H1 (cell line): ENCODE measurements at regions not wholly inside any gene's neighbourhood (a gene's known extent, or its start where the extent isn't known, plus 50 kb on each side); places are given as distances from the start of the nearest gene placed in this dataset.
A peak's percentile ranks its signal among the peaks of the same experiment; 100 is the strongest.

ENCODE experiments used
- CTCF ChIA-PET: fragments of 300-600 bp; sonication (Branson Sonifier 250); formaldehyde crosslinking; loops from one replicate; lab custom pipeline; 2021; ENCODE audit not compliant: partially characterized antibody; lab: Charles Lee
- POLR2A ChIA-PET: fragments of 300-600 bp; sonication (Branson Sonifier 250); formaldehyde crosslinking; loops from one replicate; lab custom pipeline; 2021; ENCODE audit warnings: inconsistent platforms; ENCODE audit not compliant: partially characterized antibody; lab: Charles Lee
- DNase-seq, 2 experiments: peaks; one replicate each; pipeline versions ENCODE4 v3.0.0 to v3.0.0-alpha.2; 2010 to 2022; ENCODE audit warnings: low spot score in 2 of 2, low read depth in 1 of 2, mixed read lengths in 1 of 2
- FAIRE-seq: peaks from 2 replicates; lab custom pipeline; 2011; peaks lifted over from hg19 to GRCh38; lab: Jason Lieb, UNC
- H2AFZ ChIP-seq: 2 replicates; pipeline ENCODE4 v1.8.1; 2012; ENCODE audit warnings: low read length, inconsistent platforms
- H2AK5ac ChIP-seq: 2 replicates; pipeline ENCODE4 v1.6.1; 2013; ENCODE audit warnings: low read depth, low read length
- H2BK120ac ChIP-seq: replicated peaks from 2 replicates; pipeline ENCODE3; 2013; ENCODE audit warnings: low read depth, low read length, inconsistent platforms
- H2BK12ac ChIP-seq: 2 replicates; pipeline ENCODE4 v1.6.1; 2013; ENCODE audit warnings: low read depth, low read length
- H2BK15ac ChIP-seq: 2 replicates; pipeline ENCODE4 v1.6.1; 2013; ENCODE audit warnings: low read length
- H2BK20ac ChIP-seq: 2 replicates; pipeline ENCODE4 v1.6.1; 2013; ENCODE audit warnings: low read length
- H2BK5ac ChIP-seq: 2 replicates; pipeline ENCODE4 v1.6.1; 2013; ENCODE audit warnings: low read depth, low read length
- H3K14ac ChIP-seq: 2 replicates; pipeline ENCODE4 v1.6.1; 2013; ENCODE audit warnings: inconsistent platforms; ENCODE audit not compliant: insufficient read length
- H3K18ac ChIP-seq: 2 replicates; pipeline ENCODE4 v1.6.1; 2013; ENCODE audit warnings: low read length; ENCODE audit errors: extremely low read depth
- H3K23ac ChIP-seq: 2 replicates; pipeline ENCODE4 v1.6.1; 2013; ENCODE audit warnings: inconsistent platforms; ENCODE audit not compliant: insufficient read length
- H3K23me2 ChIP-seq: 2 replicates; pipeline ENCODE4 v1.6.1; 2013; ENCODE audit warnings: low read depth, low read length
- H3K27ac ChIP-seq: 2 replicates; pipeline ENCODE4 v1.6.1; 2011; ENCODE audit warnings: low read depth, low read length, inconsistent platforms
- H3K27me3 ChIP-seq, 4 experiments: replicated peaks in 1 of 4; 1 replicate in 1 of 4; 2 replicates in 3 of 4; pipeline versions ENCODE4 v1.6.1 to v1.8.1; 2011 to 2013; ENCODE audit warnings: low read length in 3 of 4, mild to moderate bottlenecking in 3 of 4, inconsistent platforms in 2 of 4, mixed read lengths in 2 of 4, moderate library complexity in 1 of 4; ENCODE audit not compliant: control insufficient read depth in 3 of 4, insufficient read depth in 3 of 4; ENCODE audit errors: extremely low read depth in 1 of 4
- H3K36me3 ChIP-seq, 4 experiments: 2 replicates each; pipeline versions ENCODE4 v1.6.1 to v1.8.1; 2011 to 2013; ENCODE audit warnings: mild to moderate bottlenecking in 4 of 4, low read length in 3 of 4, moderate library complexity in 2 of 4, control low read depth in 1 of 4, inconsistent platforms in 1 of 4; ENCODE audit not compliant: insufficient read depth in 4 of 4, control insufficient read depth in 2 of 4
- H3K4ac ChIP-seq: replicated peaks from 2 replicates; pipeline ENCODE3; 2013; ENCODE audit warnings: low read length, low read depth, mixed read lengths, inconsistent platforms; ENCODE audit not compliant: insufficient read length
- H3K4me1 ChIP-seq, 4 experiments: replicated peaks in 1 of 4; 1 replicate in 1 of 4; 2 replicates in 3 of 4; pipeline versions ENCODE4 v1.6.1 to v1.8.1; 2011 to 2013; ENCODE audit warnings: low read length in 3 of 4, inconsistent platforms in 2 of 4, mixed read lengths in 1 of 4; ENCODE audit not compliant: insufficient read depth in 4 of 4, control insufficient read depth in 3 of 4
- H3K4me2 ChIP-seq, 2 experiments: 2 replicates each; pipeline versions ENCODE4 v1.6.1 to v1.8.1; 2011 to 2013; ENCODE audit warnings: low read depth in 2 of 2, low read length in 2 of 2, control low read depth in 1 of 2, inconsistent platforms in 1 of 2, mild to moderate bottlenecking in 1 of 2; ENCODE audit not compliant: insufficient read depth in 1 of 2
- H3K4me3 ChIP-seq, 4 experiments: fragments of 200-600, 300-600 bp in 1 of 4; sonication (generic), shearing (Covaris generic), sonication (Bioruptor Twin) in 1 of 4; 2 replicates each; pipeline versions ENCODE4 v1.5.1 to v1.8.1; 2011 to 2016; ENCODE audit warnings: low read length in 4 of 4, low read depth in 3 of 4, control low read depth in 2 of 4, inconsistent platforms in 2 of 4, mild to moderate bottlenecking in 2 of 4, mixed read lengths in 1 of 4, moderate library complexity in 1 of 4; ENCODE audit not compliant: insufficient read depth in 2 of 4; ENCODE audit errors: extremely low read depth in 1 of 4
- H3K56ac ChIP-seq: replicated peaks from 2 replicates; pipeline ENCODE3; 2013; ENCODE audit warnings: low read depth, mild to moderate bottlenecking, mixed read lengths, low read length, inconsistent platforms; ENCODE audit not compliant: insufficient read length
- H3K79me1 ChIP-seq: 2 replicates; pipeline ENCODE4 v1.6.1; 2013; ENCODE audit warnings: low read depth, low read length, control low read depth
- H3K79me2 ChIP-seq, 2 experiments: 2 replicates each; pipeline versions ENCODE4 v1.6.1 to v1.8.1; 2012 to 2013; ENCODE audit warnings: low read length in 2 of 2, mild to moderate bottlenecking in 2 of 2, inconsistent platforms in 1 of 2; ENCODE audit not compliant: insufficient read depth in 2 of 2, control insufficient read depth in 1 of 2
- H3K9ac ChIP-seq, 4 experiments: replicated peaks in 1 of 4; 1 replicate in 1 of 4; 2 replicates in 3 of 4; pipeline versions ENCODE4 v1.6.1 to v1.8.1; 2011 to 2013; ENCODE audit warnings: low read depth in 3 of 4, low read length in 3 of 4, control low read depth in 2 of 4, mild to moderate bottlenecking in 2 of 4, moderate library complexity in 2 of 4, inconsistent platforms in 1 of 4; ENCODE audit errors: extremely low read depth in 1 of 4
- H3K9me3 ChIP-seq, 2 experiments: 2 replicates each; pipeline versions ENCODE4 v1.6.1 to v1.8.1; 2012 to 2013; ENCODE audit warnings: mild to moderate bottlenecking in 2 of 2, moderate library complexity in 2 of 2, control low read depth in 1 of 2, inconsistent platforms in 1 of 2, low read depth in 1 of 2, low read length in 1 of 2, mixed read lengths in 1 of 2; ENCODE audit not compliant: insufficient read depth in 2 of 2
- H4K20me1 ChIP-seq, 2 experiments: replicated peaks in 1 of 2; 2 replicates each; pipeline versions ENCODE3 to v1.8.1; 2011 to 2013; ENCODE audit warnings: inconsistent platforms in 2 of 2, low read length in 2 of 2, mild to moderate bottlenecking in 1 of 2; ENCODE audit not compliant: insufficient read depth in 2 of 2, control insufficient read depth in 1 of 2
- H4K5ac ChIP-seq: 2 replicates; pipeline ENCODE4 v1.6.1; 2013; ENCODE audit warnings: low read length, low read depth, mixed read lengths, inconsistent platforms; ENCODE audit not compliant: insufficient read length
- H4K8ac ChIP-seq: 2 replicates; pipeline ENCODE4 v1.8.0; 2013; ENCODE audit warnings: mild to moderate bottlenecking, moderate library complexity, low read length, inconsistent platforms; ENCODE audit not compliant: insufficient read depth; ENCODE audit errors: extremely low read depth
- H4K91ac ChIP-seq: replicated peaks from 2 replicates; pipeline ENCODE3; 2013; ENCODE audit warnings: low read length, mixed read lengths, inconsistent platforms; ENCODE audit not compliant: insufficient read length
- ASH2L ChIP-seq: fragments of 200-600, 300-600 bp; sonication (generic); IDR thresholded peaks from one replicate; pipeline ENCODE4 v1.7.1; 2017; ENCODE audit warnings: low read length
- EZH2 ChIP-seq: fragments of 200-600 bp; sonication (generic); IDR thresholded peaks from 2 replicates; pipeline ENCODE4 v1.7.1; 2012; ENCODE audit warnings: low read depth, mild to moderate bottlenecking, moderate library complexity, low read length, inconsistent platforms; ENCODE audit not compliant: severe bottlenecking
- GABPA ChIP-seq: IDR thresholded peaks from 2 replicates; pipeline ENCODE4 v1.6.1; 2011; ENCODE audit warnings: mild to moderate bottlenecking, low read length, moderate library complexity, borderline replicate concordance; ENCODE audit not compliant: insufficient read depth
- TAF7 ChIP-seq: optimal IDR thresholded peaks from 2 replicates; pipeline ENCODE3; 2011; ENCODE audit warnings: low read depth, mild to moderate bottlenecking, inconsistent platforms, low read length, moderate library complexity, borderline replicate concordance
- USF2 ChIP-seq: IDR thresholded peaks from 2 replicates; pipeline ENCODE4 v1.6.1; 2011; ENCODE audit warnings: low read length, improper control_type of control experiment
- WGBS, 2 experiments: shearing (Covaris generic) in 1 of 2; methylation state at CpG; one replicate each; pipeline versions ENCODE4 v1.1.6 to v1.1.7; 2013 to 2015; ENCODE audit warnings: low lambda C conversion rate in 2 of 2, mixed read lengths in 2 of 2, inconsistent platforms in 1 of 2, low coverage in 1 of 2, missing lambda C conversion rate in 1 of 2; ENCODE audit not compliant: insufficient replicate concordance in 2 of 2, insufficient coverage in 1 of 2, insufficient read length in 1 of 2; ENCODE audit errors: extremely low coverage in 1 of 2, missing lambda C conversion rate in 1 of 2; 5-methylcytosine and 5-hydroxymethylcytosine counted together

- Histone ChIP-seq H2BK15ac (no peak overlapping the region), H3K27ac (no peak overlapping the region), H2BK5ac (peak overlapping the region; percentile 21; the same call in 1 of the 2 replicates), H2AK5ac (no peak overlapping the region), H2BK120ac (no peak overlapping the region), H3K79me2 (no peaks in the 10 kb centered on the region), H3K4ac (no peak overlapping the region), H4K91ac (no peak overlapping the region), H3K23me2 (no peaks in the 10 kb centered on the region), H4K20me1 (no peaks in the 10 kb centered on the region), H2AFZ (no peak overlapping the region), H2BK12ac (no peak overlapping the region), H2BK20ac (no peak overlapping the region), H3K4me3 (no peak overlapping the region), H4K5ac (no peak overlapping the region), H3K36me3 (no peaks in the 10 kb centered on the region), H3K18ac (no peak overlapping the region), H3K14ac (no peak overlapping the region), H4K8ac (no peak overlapping the region; the same call in 1 of the 2 replicates), H3K79me1 (no peaks in the 10 kb centered on the region), H3K9me3 (no peaks in the 10 kb centered on the region), H3K4me2 (no peak overlapping the region), H3K9ac (no peak overlapping the region), H3K56ac (no peak overlapping the region), H3K4me1 (no peaks in the 10 kb centered on the region; a peak in 1 of 7 replicates), H3K23ac (no peak overlapping the region), H3K27me3 (no peaks in the 10 kb centered on the region)
- ChIA-PET CTCF (interaction anchor here (0.7 to 2.0 kb wide), 4 partner anchors 148 to 544 kb away, joined by 4 to 5 read pairs (median 4); no protein-coding TSS in a partner anchor), POLR2A (no interaction called here)
- DNase-seq (no peak), FAIRE-seq (no peak)
- TF ChIP-seq EZH2 (no peak), USF2 (no peak), TAF7 (no peak), GABPA (no peak), ASH2L (no peak)
- WGBS, 2 experiments, result 77% methylated on average over 7 of the region's 7 CpGs; no CpG with 5 or more reads in 1 of the 2 experiments
These were observed 99.7 kb upstream of the CYRIA start for GRCh38 chr2:16765356-16765755.
